Epithelial cell of esophagus (primary cell): ENCODE measurements at regions not wholly inside any gene's neighbourhood (a gene's known extent, or its start where the extent isn't known, plus 50 kb on each side); places are given as distances from the start of the nearest gene placed in this dataset.

Source experiments
- DNase-seq: peaks from one replicate; pipeline ENCODE4 v3.0.0; 2010; ENCODE audit warnings: low read depth
- H3K4me3 ChIP-seq: 2 replicates; pipeline ENCODE4 v1.5.1; 2011; ENCODE audit warnings: mild to moderate bottlenecking, low read length, control low read depth
- TF ChIP-seq, protein P1 (sequence below): IDR thresholded peaks from 2 replicates; pipeline ENCODE4 v1.5.1; 2011; ENCODE audit warnings: low read depth, mild to moderate bottlenecking, low read length, control low read depth, inconsistent platforms; ENCODE audit not compliant: insufficient read depth; ENCODE audit errors: missing control alignments

GRCh38 chr20:33940666-33941065 is 53.0 kb upstream of the RALY start:
- no peak overlapping the region for H3K4me3 ChIP-seq
- DNase-seq: no peak
- TF ChIP-seq, protein P1, sequence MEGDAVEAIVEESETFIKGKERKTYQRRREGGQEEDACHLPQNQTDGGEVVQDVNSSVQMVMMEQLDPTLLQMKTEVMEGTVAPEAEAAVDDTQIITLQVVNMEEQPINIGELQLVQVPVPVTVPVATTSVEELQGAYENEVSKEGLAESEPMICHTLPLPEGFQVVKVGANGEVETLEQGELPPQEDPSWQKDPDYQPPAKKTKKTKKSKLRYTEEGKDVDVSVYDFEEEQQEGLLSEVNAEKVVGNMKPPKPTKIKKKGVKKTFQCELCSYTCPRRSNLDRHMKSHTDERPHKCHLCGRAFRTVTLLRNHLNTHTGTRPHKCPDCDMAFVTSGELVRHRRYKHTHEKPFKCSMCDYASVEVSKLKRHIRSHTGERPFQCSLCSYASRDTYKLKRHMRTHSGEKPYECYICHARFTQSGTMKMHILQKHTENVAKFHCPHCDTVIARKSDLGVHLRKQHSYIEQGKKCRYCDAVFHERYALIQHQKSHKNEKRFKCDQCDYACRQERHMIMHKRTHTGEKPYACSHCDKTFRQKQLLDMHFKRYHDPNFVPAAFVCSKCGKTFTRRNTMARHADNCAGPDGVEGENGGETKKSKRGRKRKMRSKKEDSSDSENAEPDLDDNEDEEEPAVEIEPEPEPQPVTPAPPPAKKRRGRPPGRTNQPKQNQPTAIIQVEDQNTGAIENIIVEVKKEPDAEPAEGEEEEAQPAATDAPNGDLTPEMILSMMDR: no peak
